ENCODE measurements at regions not wholly inside any gene's neighbourhood (a gene's known extent, or its start where the extent isn't known, plus 50 kb on each side); places are given as distances from the start of the nearest gene placed in this dataset.

DNA sequence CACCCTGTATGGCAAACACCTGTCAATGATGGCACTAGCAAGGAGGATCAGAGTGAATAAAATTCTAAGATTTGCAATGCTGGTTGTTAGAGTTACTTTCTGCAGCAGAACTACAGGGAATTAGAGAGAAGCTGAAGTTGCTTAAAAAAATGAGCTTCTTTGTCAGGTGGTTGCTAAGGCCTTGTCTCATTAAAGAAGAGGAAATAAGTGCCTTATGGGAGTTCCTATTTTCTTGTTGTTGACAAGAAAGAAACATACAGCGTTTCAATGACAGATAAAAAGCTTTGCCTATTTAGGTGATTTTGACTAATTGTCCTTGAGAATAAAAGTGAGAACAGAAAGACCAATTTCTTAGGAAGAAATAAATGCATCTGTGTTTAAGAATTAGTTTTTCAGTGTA lies 106.0 kb upstream of the ARHGAP24 start:
- Mint-ChIP-seq H3K4me1 (no peaks in the 10 kb centered on the region), H3K36me3 (no peaks in the 10 kb centered on the region), H3K9me3 (peaks cover 0 to 4% (median under 1%) of the 10 kb centered on the region in 8 donors), H3K27me3 (no peaks in the 10 kb centered on the region), H3K27ac (no peak overlapping the region), H3K4me3 (no peak overlapping the region)
- Histone ChIP-seq H3K36me3 (ENCODE audit: insufficient read depth, low read length) (no peaks in the 10 kb centered on the region), H3K27me3 (ENCODE audit: insufficient read depth, low read length) (no peaks in the 10 kb centered on the region), H3K4me3 (ENCODE audit: low read length in 2 of 2) (no peak overlapping the region), H3K27ac (ENCODE audit: low read depth, low read length) (no peak overlapping the region), H3K9me3 (ENCODE audit: control insufficient read depth in 1 of 2, low read length in 2 of 2) (no peaks in the 10 kb centered on the region), H3K4me1 (ENCODE audit: insufficient read depth, low read length) (no peaks in the 10 kb centered on the region)
- intact Hi-C loops (cut with micrococcal nuclease): no loop called here
- DNase-seq: no peak
- ChIA-PET POLR2A (ENCODE audit: partially characterized antibody) (no interaction called here), CTCF (ENCODE audit: partially characterized antibody) (no interaction called here)

DNA sequence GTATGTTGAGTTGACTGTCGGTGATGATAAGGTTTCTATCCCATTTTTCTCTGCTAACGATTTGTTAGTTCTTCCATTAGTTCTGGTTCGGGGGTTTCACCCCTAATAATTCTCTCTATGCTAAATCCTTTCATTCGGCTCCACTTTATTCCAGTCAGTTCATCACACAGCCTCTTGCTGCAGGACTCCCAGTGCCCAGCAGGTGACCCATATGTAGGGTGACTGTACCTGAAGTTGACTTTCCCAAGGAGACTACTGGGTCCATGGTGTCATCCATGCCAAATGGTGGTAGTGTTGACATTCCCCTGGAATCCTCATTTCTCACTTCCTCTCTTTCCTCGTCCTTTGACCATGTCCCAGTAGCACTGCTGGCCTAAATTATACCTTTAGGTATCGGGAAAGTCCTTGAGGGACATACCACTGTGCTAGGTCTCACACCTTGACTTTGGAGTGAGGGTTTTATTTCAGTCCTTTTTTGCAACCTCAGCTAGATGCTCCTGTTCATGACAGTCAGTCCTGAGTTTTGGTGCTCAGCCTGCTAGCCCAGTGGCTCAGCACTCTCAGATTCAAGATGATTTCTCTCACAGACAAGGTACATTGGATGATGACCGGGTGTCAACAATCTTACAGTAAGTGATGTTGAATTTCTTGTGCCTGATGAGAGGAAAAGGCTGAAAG lies 105.1 kb upstream of the ARHGAP24 start:
- Histone ChIP-seq H3K27ac (ENCODE audit: low read depth, low read length) (no peak overlapping the region), H3K27me3 (ENCODE audit: insufficient read depth, low read length) (no peaks in the 10 kb centered on the region), H3K4me1 (ENCODE audit: insufficient read depth, low read length) (no peaks in the 10 kb centered on the region), H3K4me3 (ENCODE audit: low read length in 2 of 2) (no peak overlapping the region), H3K9me3 (ENCODE audit: control insufficient read depth in 1 of 2, low read length in 2 of 2) (no peaks in the 10 kb centered on the region), H3K36me3 (ENCODE audit: insufficient read depth, low read length) (no peaks in the 10 kb centered on the region)
- Mint-ChIP-seq H3K4me1 (no peaks in the 10 kb centered on the region), H3K9me3 (peaks cover 0 to 4% (median under 1%) of the 10 kb centered on the region in 8 donors), H3K27ac (peak overlapping the region in 1 of 7 donors; percentile 39), H3K27me3 (no peaks in the 10 kb centered on the region), H3K36me3 (no peaks in the 10 kb centered on the region), H3K4me3 (no peak overlapping the region)
- no peak for DNase-seq
- POLR2A ChIA-PET (ENCODE audit: partially characterized antibody): no interaction called here
- intact Hi-C loops (cut with micrococcal nuclease): no loop called here
- CTCF ChIA-PET (ENCODE audit: partially characterized antibody): no interaction called here

DNA sequence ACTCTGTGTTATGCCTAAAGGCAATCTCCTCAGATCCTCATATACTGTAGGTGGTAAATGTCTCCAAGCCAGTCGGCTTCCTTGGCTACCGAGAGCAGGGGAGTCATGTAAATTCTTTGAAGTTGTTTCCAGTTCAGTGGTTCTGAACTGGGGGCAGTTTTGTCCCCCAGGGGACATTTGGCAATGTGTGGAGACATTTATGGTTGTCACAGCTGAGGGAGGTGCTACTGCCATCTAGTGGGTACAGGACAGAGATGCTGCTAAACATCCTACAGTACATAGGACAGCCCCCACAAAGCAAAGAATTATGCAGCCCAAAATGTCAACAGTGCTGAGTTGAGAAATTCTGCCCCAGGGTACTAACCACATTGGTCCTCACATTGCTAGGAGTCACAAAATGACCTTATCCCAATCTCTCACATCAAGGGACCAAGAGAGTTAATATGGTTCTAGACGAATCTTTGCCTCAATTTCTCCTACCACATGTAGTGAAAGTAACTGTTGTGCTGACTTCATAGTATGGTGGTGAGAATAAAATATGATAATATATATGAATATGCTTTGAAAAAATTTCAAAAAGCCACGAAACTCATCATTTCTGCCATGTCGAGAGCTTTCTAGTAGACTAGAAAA lies 104.4 kb upstream of the ARHGAP24 start:
- no peaks in the 10 kb centered on the region for H3K36me3 ChIP-seq (ENCODE audit: insufficient read depth, low read length)
- POLR2A ChIA-PET (ENCODE audit: partially characterized antibody): no interaction called here
- Mint-ChIP-seq H3K4me3 (no peak overlapping the region), H3K27me3 (no peaks in the 10 kb centered on the region), H3K4me1 (no peaks in the 10 kb centered on the region), H3K36me3 (no peaks in the 10 kb centered on the region), H3K27ac (no peak overlapping the region), H3K9me3 (peaks cover 0 to 4% (median under 1%) of the 10 kb centered on the region in 8 donors)
- CTCF ChIA-PET (ENCODE audit: partially characterized antibody): no interaction called here
- intact Hi-C loops (cut with micrococcal nuclease): no loop called here
- no peaks in the 10 kb centered on the region for H3K4me1 ChIP-seq (ENCODE audit: insufficient read depth, low read length)
- H3K9me3 ChIP-seq (ENCODE audit: control insufficient read depth in 1 of 2, low read length in 2 of 2): no peaks in the 10 kb centered on the region
- H3K27me3 ChIP-seq (ENCODE audit: insufficient read depth, low read length): no peaks in the 10 kb centered on the region
- no peak for DNase-seq
- no peak overlapping the region for H3K27ac ChIP-seq (ENCODE audit: low read depth, low read length)
- H3K4me3 ChIP-seq (ENCODE audit: low read length in 2 of 2): no peak overlapping the region

DNA sequence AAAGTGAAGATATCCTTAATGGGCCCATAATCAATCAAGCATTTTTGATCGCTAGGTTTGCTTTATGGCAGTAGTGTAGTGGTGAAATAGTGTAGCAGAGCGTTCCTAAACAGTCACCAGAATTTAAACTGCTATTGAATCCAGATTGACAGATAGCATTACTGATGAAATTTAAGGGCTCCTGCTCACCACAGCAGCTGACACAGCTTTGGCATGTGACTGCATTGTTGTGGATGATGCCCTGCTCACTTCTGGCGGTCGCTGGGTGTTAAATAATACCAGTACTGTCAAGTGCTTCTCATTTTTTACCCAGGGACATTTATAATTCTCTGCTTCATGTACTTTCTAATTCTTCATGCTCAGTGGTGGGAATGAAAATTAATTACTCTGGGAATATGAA lies 102.0 kb upstream of the ARHGAP24 start:
- POLR2A ChIA-PET (ENCODE audit: partially characterized antibody): no interaction called here
- no peak overlapping the region for H3K4me3 ChIP-seq (ENCODE audit: low read length in 2 of 2)
- no peaks in the 10 kb centered on the region for H3K4me1 Mint-ChIP-seq

DNA sequence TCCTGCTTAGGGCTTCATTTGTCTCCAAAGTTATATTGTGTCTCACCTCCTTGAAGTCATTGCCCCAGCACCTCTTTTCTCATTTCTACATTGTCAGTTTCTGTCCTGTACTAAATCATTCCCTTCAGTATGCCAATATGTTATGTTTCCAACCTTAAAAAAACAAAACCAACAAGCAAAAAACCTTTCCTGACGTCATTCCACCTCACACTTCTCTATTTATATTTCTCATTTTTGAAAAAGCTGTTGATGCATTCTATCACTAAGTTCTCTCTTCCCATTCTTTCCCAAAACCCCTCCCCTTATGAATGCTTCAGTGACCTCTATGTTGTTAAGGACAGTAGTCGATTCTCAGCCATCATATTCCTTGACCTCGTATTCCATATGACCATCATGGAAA lies 98.7 kb upstream of the ARHGAP24 start:
- intact Hi-C loops (cut with micrococcal nuclease): no loop called here
- Mint-ChIP-seq H3K27ac (no peak overlapping the region), H3K4me3 (no peak overlapping the region), H3K4me1 (no peaks in the 10 kb centered on the region), H3K36me3 (no peaks in the 10 kb centered on the region), H3K9me3 (peaks cover 0 to 4% (median 2%) of the 10 kb centered on the region in 8 donors), H3K27me3 (no peaks in the 10 kb centered on the region)
- CTCF ChIA-PET (ENCODE audit: partially characterized antibody): no interaction called here
- Histone ChIP-seq H3K4me3 (ENCODE audit: low read length in 2 of 2) (no peak overlapping the region), H3K36me3 (ENCODE audit: insufficient read depth, low read length) (no peaks in the 10 kb centered on the region), H3K9me3 (ENCODE audit: control insufficient read depth in 1 of 2, low read length in 2 of 2) (no peaks in the 10 kb centered on the region), H3K4me1 (ENCODE audit: insufficient read depth, low read length) (no peaks in the 10 kb centered on the region), H3K27me3 (ENCODE audit: insufficient read depth, low read length) (no peaks in the 10 kb centered on the region), H3K27ac (ENCODE audit: low read depth, low read length) (no peak overlapping the region)
- no peak for DNase-seq
- POLR2A ChIA-PET (ENCODE audit: partially characterized antibody): no interaction called here

More for the DNA sequence above, 102.0 kb upstream of the ARHGAP24 start:
- no peak overlapping the region for H3K27ac ChIP-seq (ENCODE audit: low read depth, low read length)
- no peaks in the 10 kb centered on the region for H3K27me3 ChIP-seq (ENCODE audit: insufficient read depth, low read length)
- H3K36me3 ChIP-seq (ENCODE audit: insufficient read depth, low read length): no peaks in the 10 kb centered on the region
- Mint-ChIP-seq H3K27ac (no peak overlapping the region), H3K9me3 (peaks cover 0 to 4% (median 0%) of the 10 kb centered on the region in 8 donors), H3K4me3 (no peak overlapping the region), H3K27me3 (no peaks in the 10 kb centered on the region), H3K36me3 (no peaks in the 10 kb centered on the region)
- no peaks in the 10 kb centered on the region for H3K9me3 ChIP-seq (ENCODE audit: control insufficient read depth in 1 of 2, low read length in 2 of 2)
- DNase-seq: no peak
- no peaks in the 10 kb centered on the region for H3K4me1 ChIP-seq (ENCODE audit: insufficient read depth, low read length)
- intact Hi-C loops (cut with micrococcal nuclease): no loop called here
- CTCF ChIA-PET (ENCODE audit: partially characterized antibody): no interaction called here

DNA sequence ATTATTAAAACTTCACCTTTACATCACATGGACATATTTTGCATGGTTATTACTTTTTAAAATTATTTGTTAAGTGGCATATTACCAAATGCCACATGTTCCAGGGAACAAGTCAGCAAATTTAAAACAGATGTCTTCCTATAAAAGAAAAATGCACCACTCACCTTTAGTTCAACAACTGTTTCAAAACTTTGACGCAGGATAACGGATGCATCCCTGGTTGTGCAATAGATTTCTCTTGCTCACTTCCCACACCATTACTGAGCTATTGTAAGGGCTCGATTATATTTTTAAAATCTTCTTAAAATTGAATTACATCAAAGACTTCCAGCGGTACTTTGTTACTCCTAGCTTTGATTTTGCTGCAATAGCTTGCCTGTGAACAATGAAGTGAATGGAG lies 93.0 kb upstream of the ARHGAP24 start:
- H3K4me3 ChIP-seq (ENCODE audit: low read length in 2 of 2): no peak overlapping the region
- Mint-ChIP-seq H3K27me3 (no peaks in the 10 kb centered on the region), H3K9me3 (peaks cover 0 to 4% (median under 1%) of the 10 kb centered on the region in 8 donors), H3K36me3 (no peaks in the 10 kb centered on the region), H3K4me3 (no peak overlapping the region), H3K27ac (no peak overlapping the region), H3K4me1 (no peaks in the 10 kb centered on the region)
- no peaks in the 10 kb centered on the region for H3K4me1 ChIP-seq (ENCODE audit: insufficient read depth, low read length)
- no peak for DNase-seq
- no peaks in the 10 kb centered on the region for H3K9me3 ChIP-seq (ENCODE audit: control insufficient read depth in 1 of 2, low read length in 2 of 2)
- no peaks in the 10 kb centered on the region for H3K27me3 ChIP-seq (ENCODE audit: insufficient read depth, low read length)
- H3K27ac ChIP-seq (ENCODE audit: low read depth, low read length): no peak overlapping the region
- intact Hi-C loops (cut with micrococcal nuclease): no loop called here
- H3K36me3 ChIP-seq (ENCODE audit: insufficient read depth, low read length): no peaks in the 10 kb centered on the region
- CTCF ChIA-PET (ENCODE audit: partially characterized antibody): no interaction called here
- POLR2A ChIA-PET (ENCODE audit: partially characterized antibody): no interaction called here

DNA sequence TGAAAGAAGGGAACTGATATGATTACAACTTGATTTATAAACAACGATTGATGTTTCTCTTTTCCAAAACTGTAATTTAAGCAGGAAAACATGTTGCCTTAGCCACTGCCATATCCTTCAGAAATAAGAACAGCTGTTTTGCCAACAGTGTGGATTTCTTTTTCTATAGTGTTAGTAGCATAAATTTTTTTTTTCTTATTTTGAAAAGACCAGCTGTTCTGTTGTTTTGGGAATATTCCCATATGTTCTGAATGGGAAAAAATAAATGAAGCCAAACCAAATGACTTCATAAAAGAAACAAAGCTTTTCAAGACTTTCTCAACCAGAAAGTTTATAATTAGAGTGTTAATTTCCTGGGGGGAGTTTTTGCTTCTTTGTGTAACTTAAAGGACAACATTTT lies 83.9 kb upstream of the ARHGAP24 start:
- H3K27me3 ChIP-seq (ENCODE audit: insufficient read depth, low read length): no peaks in the 10 kb centered on the region
- no peaks in the 10 kb centered on the region for H3K36me3 Mint-ChIP-seq
- H3K27ac Mint-ChIP-seq: no peak overlapping the region
- DNase-seq: no peak
- H3K4me3 Mint-ChIP-seq: no peak overlapping the region
- peaks cover 0 to 4% (median 2%) of the 10 kb centered on the region in 8 donors for H3K9me3 Mint-ChIP-seq
- no peaks in the 10 kb centered on the region for H3K4me1 ChIP-seq (ENCODE audit: insufficient read depth, low read length)
- H3K9me3 ChIP-seq (ENCODE audit: control insufficient read depth in 1 of 2, low read length in 2 of 2): no peaks in the 10 kb centered on the region
- H3K4me1 Mint-ChIP-seq: no peaks in the 10 kb centered on the region
- no peak overlapping the region for H3K27ac ChIP-seq (ENCODE audit: low read depth, low read length)
- intact Hi-C loops (cut with micrococcal nuclease): no loop called here
- H3K4me3 ChIP-seq (ENCODE audit: low read length in 2 of 2): no peak overlapping the region
- CTCF ChIA-PET (ENCODE audit: partially characterized antibody): no interaction called here
- no peaks in the 10 kb centered on the region for H3K27me3 Mint-ChIP-seq
- H3K36me3 ChIP-seq (ENCODE audit: insufficient read depth, low read length): no peaks in the 10 kb centered on the region
- POLR2A ChIA-PET (ENCODE audit: partially characterized antibody): no interaction called here
